H9 (cell line): ENCODE measurements at regions not wholly inside any gene's neighbourhood (a gene's known extent, or its start where the extent isn't known, plus 50 kb on each side); places are given as distances from the start of the nearest gene placed in this dataset.

Experiments used
- DNase-seq: peaks from one replicate; pipeline ENCODE4 v3.0.0-alpha.2; 2017
- H2AFZ ChIP-seq: one replicate; pipeline ENCODE4 v1.6.1; 2013; ENCODE audit warnings: mild to moderate bottlenecking, low read length, control low read depth, moderate library complexity
- H2AK5ac ChIP-seq: 2 replicates; pipeline ENCODE4 v1.6.1; 2013; ENCODE audit warnings: low read length, control low read depth, mixed read lengths; ENCODE audit not compliant: insufficient read length
- H2BK120ac ChIP-seq: one replicate; pipeline ENCODE4 v1.6.1; 2013; ENCODE audit warnings: low read depth, mild to moderate bottlenecking, low read length, control low read depth, inconsistent platforms; ENCODE audit not compliant: poor library complexity, severe bottlenecking
- H2BK12ac ChIP-seq: 2 replicates; pipeline ENCODE4 v1.6.1; 2013; ENCODE audit warnings: low read length, control low read depth, mixed read lengths, low read depth; ENCODE audit not compliant: insufficient read length
- H2BK15ac ChIP-seq: 2 replicates; pipeline ENCODE4 v1.6.1; 2013; ENCODE audit warnings: low read depth, low read length, control low read depth
- H2BK20ac ChIP-seq: one replicate; pipeline ENCODE4 v1.6.1; 2013; ENCODE audit warnings: low read depth, mild to moderate bottlenecking, low read length, control low read depth, inconsistent platforms; ENCODE audit not compliant: poor library complexity, severe bottlenecking
- H2BK5ac ChIP-seq: 2 replicates; pipeline ENCODE4 v1.6.1; 2013; ENCODE audit warnings: low read length, control low read depth, mixed read lengths; ENCODE audit not compliant: insufficient read length
- H3K14ac ChIP-seq: 2 replicates; pipeline ENCODE4 v1.6.1; 2013; ENCODE audit warnings: low read length, control low read depth; ENCODE audit not compliant: insufficient read depth
- H3K18ac ChIP-seq: 2 replicates; pipeline ENCODE4 v1.6.1; 2013; ENCODE audit warnings: low read depth, mild to moderate bottlenecking, mixed read lengths, low read length, control low read depth; ENCODE audit not compliant: insufficient read length
- H3K23ac ChIP-seq: 2 replicates; pipeline ENCODE4 v1.6.1; 2013; ENCODE audit warnings: low read length, control low read depth, mixed read lengths, low read depth; ENCODE audit not compliant: insufficient read length
- H3K23me2 ChIP-seq: 2 replicates; pipeline ENCODE4 v1.6.1; 2013; ENCODE audit warnings: low read depth, mild to moderate bottlenecking, mixed read lengths, low read length, control low read depth; ENCODE audit not compliant: insufficient read length, poor library complexity, severe bottlenecking
- H3K27ac ChIP-seq: 2 replicates; pipeline ENCODE4 v1.5.1; 2013; ENCODE audit warnings: low read length, control low read depth, mixed read lengths, low read depth; ENCODE audit not compliant: insufficient read length
- H3K27me3 ChIP-seq: 2 replicates; pipeline ENCODE4 v1.6.1; 2013; ENCODE audit warnings: low read length, control low read depth, inconsistent platforms; ENCODE audit not compliant: insufficient read depth
- H3K4ac ChIP-seq: 2 replicates; pipeline ENCODE4 v1.6.1; 2013; ENCODE audit warnings: low read depth, mild to moderate bottlenecking, control low read depth, inconsistent platforms, low read length, moderate library complexity
- H3K4me1 ChIP-seq: 2 replicates; pipeline ENCODE4 v1.6.1; 2013; ENCODE audit warnings: low read length, control low read depth, inconsistent platforms; ENCODE audit not compliant: insufficient read depth
- H3K4me2 ChIP-seq: 2 replicates; pipeline ENCODE4 v1.6.1; 2013; ENCODE audit warnings: low read length, control low read depth, mixed read lengths; ENCODE audit not compliant: insufficient read length, insufficient read depth
- H3K56ac ChIP-seq: 2 replicates; pipeline ENCODE4 v1.6.1; 2013; ENCODE audit warnings: low read depth, mild to moderate bottlenecking, mixed read lengths, low read length, control low read depth; ENCODE audit not compliant: insufficient read length
- H3K79me1 ChIP-seq: 2 replicates; pipeline ENCODE4 v1.6.1; 2013; ENCODE audit warnings: low read depth, mild to moderate bottlenecking, moderate library complexity, low read length, control low read depth, inconsistent platforms; ENCODE audit not compliant: insufficient read depth, poor library complexity, severe bottlenecking
- H3K79me2 ChIP-seq: 2 replicates; pipeline ENCODE4 v1.6.1; 2013; ENCODE audit warnings: low read length, control low read depth, inconsistent platforms; ENCODE audit not compliant: insufficient read depth
- H3K9ac ChIP-seq: 2 replicates; pipeline ENCODE4 v1.6.1; 2013; ENCODE audit warnings: low read length, control low read depth, mixed read lengths; ENCODE audit not compliant: insufficient read length; ENCODE audit errors: extremely low read depth
- H3K9me3 ChIP-seq: one replicate; pipeline ENCODE4 v1.6.1; 2013; ENCODE audit warnings: low read depth, low read length, inconsistent platforms; ENCODE audit not compliant: control insufficient read depth
- H3T11ph ChIP-seq: one replicate; pipeline ENCODE4 v1.6.1; 2013; ENCODE audit warnings: mild to moderate bottlenecking, low read length, control low read depth, inconsistent platforms
- H4K20me1 ChIP-seq: one replicate; pipeline ENCODE4 v1.6.1; 2013; ENCODE audit not compliant: control insufficient read depth, insufficient read length, insufficient read depth
- H4K5ac ChIP-seq: 2 replicates; pipeline ENCODE4 v1.6.1; 2013; ENCODE audit warnings: low read depth, mild to moderate bottlenecking, mixed read lengths, low read length, control low read depth; ENCODE audit not compliant: insufficient read length
- H4K8ac ChIP-seq: replicated peaks from 2 replicates; pipeline ENCODE4 v1.6.1; 2013; ENCODE audit warnings: low read length, control low read depth, mixed read lengths, low read depth; ENCODE audit not compliant: insufficient read length
- H4K91ac ChIP-seq: 2 replicates; pipeline ENCODE4 v1.6.1; 2013; ENCODE audit warnings: low read depth, mild to moderate bottlenecking, moderate library complexity, mixed read lengths, low read length, control low read depth; ENCODE audit not compliant: insufficient read length
- H3K27ac Mint-ChIP-seq, 3 experiments: 2 replicates in 2 of 3; 3 replicates in 1 of 3; pipeline ENCODE4 v1.8.0; 2020 to 2021; ENCODE audit warnings: mixed read lengths in 3 of 3, mild to moderate bottlenecking in 1 of 3, moderate library complexity in 1 of 3
- H3K27me3 Mint-ChIP-seq: 2 replicates; pipeline ENCODE4 v1.8.0; 2021; ENCODE audit warnings: low read depth, mild to moderate bottlenecking, moderate library complexity, mixed read lengths
- H3K36me3 Mint-ChIP-seq, 3 experiments: 2 replicates in 2 of 3; 3 replicates in 1 of 3; pipeline ENCODE4 v1.8.0; 2020 to 2021; ENCODE audit warnings: low read depth in 3 of 3, mixed read lengths in 3 of 3; ENCODE audit not compliant: insufficient read depth in 1 of 3
- H3K4me1 Mint-ChIP-seq, 2 experiments: 2 replicates each; pipeline ENCODE4 v1.8.0; 2020; ENCODE audit warnings: mixed read lengths in 2 of 2
- H3K4me3 Mint-ChIP-seq, 2 experiments: 2 replicates in 1 of 2; 3 replicates in 1 of 2; pipeline ENCODE4 v1.8.0; 2020 to 2021; ENCODE audit warnings: mild to moderate bottlenecking in 2 of 2, mixed read lengths in 2 of 2, moderate library complexity in 1 of 2
- H3K9me3 Mint-ChIP-seq, 2 experiments: 2 replicates in 1 of 2; 3 replicates in 1 of 2; pipeline ENCODE4 v1.8.0; 2020; ENCODE audit warnings: mild to moderate bottlenecking in 2 of 2, mixed read lengths in 2 of 2, moderate library complexity in 1 of 2
- CTCF ChIP-seq: fragments of 200-600 bp; sonication (generic); conservative IDR thresholded peaks from 3 replicates; pipeline ENCODE4 v1.8.0; 2021; ENCODE audit warnings: antibody characterized with exemption, mild to moderate bottlenecking
- WGBS: extraction: QIAGEN DNeasy Blood & Tissue Kit; methylation state at CpG from one replicate; pipeline ENCODE4 v1.1.7; 2013; ENCODE audit warnings: missing lambda C conversion rate, low lambda C conversion rate, mixed read lengths; ENCODE audit not compliant: insufficient read length; ENCODE audit errors: extremely low coverage; 5-methylcytosine and 5-hydroxymethylcytosine counted together

GRCh38 chr4:167421201-167421600 is 186.9 kb upstream of the SPOCK3 start:
- Histone ChIP-seq H3K27me3 (no peaks in the 10 kb centered on the region), H3K79me2 (no peaks in the 10 kb centered on the region)

More at GRCh38 chr4:167421201-167421600, 186.9 kb upstream of the SPOCK3 start:
- Histone ChIP-seq H4K20me1 (no peaks in the 10 kb centered on the region), H3K9ac (no peak overlapping the region), H4K5ac (no peak overlapping the region), H3K23me2 (no peaks in the 10 kb centered on the region), H3K4ac (no peak overlapping the region), H3K56ac (no peak overlapping the region), H2AFZ (no peak overlapping the region), H2BK20ac (no peak overlapping the region), H3K4me2 (no peak overlapping the region), H2AK5ac (no peak overlapping the region), H2BK12ac (no peak overlapping the region), H3K23ac (no peak overlapping the region), H3T11ph (no peak overlapping the region), H3K27ac (no peak overlapping the region), H4K91ac (no peak overlapping the region), H3K4me1 (no peaks in the 10 kb centered on the region), H3K9me3 (no peaks in the 10 kb centered on the region), H2BK15ac (no peak overlapping the region), H2BK120ac (no peak overlapping the region), H3K18ac (no peak overlapping the region), H3K14ac (no peak overlapping the region), H3K79me1 (no peaks in the 10 kb centered on the region), H2BK5ac (no peak overlapping the region), H4K8ac (no peak overlapping the region)
- Mint-ChIP-seq H3K36me3 (no peaks in the 10 kb centered on the region), H3K27me3 (no peaks in the 10 kb centered on the region), H3K4me1 (peaks cover 10 to 14% of the 10 kb centered on the region in 2 experiments), H3K9me3 (peaks cover 0 to 2% of the 10 kb centered on the region in 2 experiments; a peak in 1 of 5 replicates), H3K4me3 (no peak overlapping the region; a peak in 1 of 5 replicates), H3K27ac (no peak overlapping the region; a peak in 1 of 7 replicates)
- DNase-seq = no peak
- no CpG with 5 or more reads among the region's 1 CpG for WGBS
- TF ChIP-seq CTCF = no peak
